Naive B cell (primary cell): ENCODE measurements at regions not wholly inside any gene's neighbourhood (a gene's known extent, or its start where the extent isn't known, plus 50 kb on each side); places are given as distances from the start of the nearest gene placed in this dataset.

ENCODE experiments used
- ATAC-seq, 2 donors: fragments of 150-1000 bp; cut with Tn5 transposase; 2 replicates each; pipeline ENCODE4 v1.10.0; 2021; ENCODE audit warnings: low read depth in 2 of 2, mild to moderate bottlenecking in 2 of 2, moderate library complexity in 2 of 2
- DNase-seq: peaks from one replicate; pipeline ENCODE4 v3.0.0; 2022
- H3K27ac Mint-ChIP-seq, 6 donors: one replicate each; pipeline ENCODE4 v1.8.0; 2020 to 2022; ENCODE audit warnings: mild to moderate bottlenecking in 6 of 6, mixed read lengths in 6 of 6, moderate library complexity in 5 of 6, inconsistent platforms in 2 of 6
- H3K27me3 Mint-ChIP-seq, 3 donors: one replicate each; pipeline ENCODE4 v1.8.0; 2021 to 2022; ENCODE audit warnings: mixed read lengths in 3 of 3, mild to moderate bottlenecking in 1 of 3
- H3K36me3 Mint-ChIP-seq, 2 donors: one replicate each; pipeline ENCODE4 v1.8.0; 2020 to 2022; ENCODE audit warnings: mixed read lengths in 2 of 2, inconsistent platforms in 1 of 2, mild to moderate bottlenecking in 1 of 2
- H3K4me1 Mint-ChIP-seq, 3 donors: one replicate each; pipeline ENCODE4 v1.8.0; 2020 to 2022; ENCODE audit warnings: mixed read lengths in 3 of 3, inconsistent platforms in 1 of 3, mild to moderate bottlenecking in 1 of 3, moderate library complexity in 1 of 3
- H3K4me3 Mint-ChIP-seq, 8 donors: one replicate each; pipeline ENCODE4 v1.8.0; 2020 to 2022; ENCODE audit warnings: mild to moderate bottlenecking in 8 of 8, mixed read lengths in 8 of 8, moderate library complexity in 8 of 8, inconsistent platforms in 2 of 8
- H3K9me3 Mint-ChIP-seq, 7 donors: one replicate each; pipeline ENCODE4 v1.8.0; 2020 to 2022; ENCODE audit warnings: mixed read lengths in 7 of 7, mild to moderate bottlenecking in 5 of 7, inconsistent platforms in 2 of 7, moderate library complexity in 1 of 7

DNA sequence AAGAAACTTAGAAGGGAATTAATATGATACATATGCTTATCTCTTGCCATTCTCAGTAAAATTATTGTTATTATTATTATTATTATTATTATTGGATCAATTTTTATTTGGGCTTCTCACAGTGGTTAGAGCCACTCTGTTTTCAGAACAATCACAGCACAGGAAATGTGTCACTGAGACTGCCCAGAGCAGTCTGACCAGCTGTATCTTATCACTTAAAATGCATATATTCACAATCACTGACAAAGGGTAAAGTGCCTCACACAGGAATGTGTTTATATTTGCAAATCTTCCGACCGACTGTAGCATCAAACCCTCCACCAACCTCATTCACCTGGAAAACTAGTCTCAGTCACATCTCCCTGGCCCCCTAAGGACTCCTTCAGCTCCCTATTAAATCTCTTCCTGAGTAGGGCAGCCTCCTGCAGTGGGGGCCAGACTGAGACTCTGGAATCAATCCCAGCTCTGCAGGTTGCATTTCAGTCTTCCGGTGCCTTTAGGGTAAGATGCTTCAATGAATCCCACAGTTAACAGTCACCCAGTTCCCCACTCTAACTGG, 738.3 kb upstream of the SLITRK5 start:
- no peaks in the 10 kb centered on the region for H3K36me3 Mint-ChIP-seq

DNA sequence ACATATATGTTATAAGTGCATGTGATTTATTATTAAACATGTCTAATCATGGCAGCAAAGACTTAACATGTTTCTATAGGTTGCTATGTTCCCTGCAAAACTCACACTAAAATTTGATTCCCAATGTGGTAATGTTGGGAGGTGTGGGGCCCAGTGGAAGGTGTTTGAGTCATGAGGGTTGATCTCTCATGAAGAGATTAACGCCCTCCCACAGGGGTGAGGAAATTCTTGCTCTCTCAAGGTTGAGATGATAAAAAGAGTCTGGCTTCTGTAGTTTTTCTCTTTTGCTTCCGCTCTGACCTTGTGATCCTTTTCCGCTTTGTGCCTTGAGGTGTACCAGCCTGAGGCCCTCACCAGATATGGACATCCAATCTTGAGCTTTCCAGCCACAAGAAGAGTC, 737.5 kb upstream of the SLITRK5 start:
- Mint-ChIP-seq H3K4me1 (no peaks in the 10 kb centered on the region), H3K27ac (no peak overlapping the region)
- ATAC-seq, result no peak

More for the DNA sequence above, 738.3 kb upstream of the SLITRK5 start:
- Mint-ChIP-seq H3K27me3 (no peaks in the 10 kb centered on the region), H3K4me1 (no peaks in the 10 kb centered on the region), H3K27ac (no peak overlapping the region), H3K9me3 (peaks cover 0 to 4% (median 0%) of the 10 kb centered on the region in 7 donors), H3K4me3 (no peak overlapping the region)
- no peak for DNase-seq
- no peak for ATAC-seq

DNA sequence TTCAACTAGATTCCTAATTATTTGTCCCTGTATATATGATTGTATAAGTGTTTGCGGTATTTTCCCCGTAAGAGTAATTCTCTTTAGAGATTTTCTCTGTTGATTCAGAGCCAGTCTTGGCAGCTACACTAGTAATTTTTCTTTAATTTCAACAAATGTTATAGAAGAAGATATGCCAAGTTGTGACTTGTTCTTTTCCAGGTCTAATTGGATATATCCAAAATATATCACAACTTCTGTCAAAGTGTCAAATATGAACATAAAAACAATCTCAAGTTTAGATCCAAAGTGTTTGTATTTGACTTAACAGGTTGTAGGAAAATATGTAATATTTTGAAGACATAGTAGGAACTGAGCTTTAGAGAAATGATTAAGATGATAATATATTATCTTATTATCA, 733.9 kb upstream of the SLITRK5 start:
- Mint-ChIP-seq H3K27ac (no peak overlapping the region), H3K4me1 (no peaks in the 10 kb centered on the region), H3K4me3 (no peak overlapping the region), H3K36me3 (no peaks in the 10 kb centered on the region), H3K27me3 (no peaks in the 10 kb centered on the region), H3K9me3 (peaks cover 0 to 4% (median 0%) of the 10 kb centered on the region in 7 donors)
- ATAC-seq (no peak), DNase-seq (no peak)

More for the DNA sequence above, 737.5 kb upstream of the SLITRK5 start:
- Mint-ChIP-seq H3K36me3 (no peaks in the 10 kb centered on the region), H3K27me3 (no peaks in the 10 kb centered on the region), H3K4me3 (no peak overlapping the region), H3K9me3 (peaks cover 0 to 4% (median 0%) of the 10 kb centered on the region in 7 donors)
- no peak for DNase-seq

DNA sequence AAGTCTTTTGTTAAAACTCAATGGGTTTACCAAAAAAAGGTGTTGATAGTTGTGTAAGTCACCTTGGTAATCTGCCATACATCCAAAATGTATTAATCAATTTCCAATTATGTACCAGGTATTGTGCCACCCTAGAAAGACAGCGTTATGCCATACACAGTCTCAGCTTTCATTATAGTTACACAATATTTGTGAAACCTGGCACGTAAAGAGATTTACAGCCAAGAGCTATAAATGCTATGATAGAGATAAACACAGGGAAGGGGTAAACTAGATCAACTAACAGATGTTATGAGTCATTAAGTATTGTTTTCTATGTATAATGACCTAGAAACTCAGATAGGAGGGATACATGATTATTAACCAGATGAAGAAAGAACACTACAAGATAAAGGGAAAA, 725.6 kb upstream of the SLITRK5 start:
- no peak for DNase-seq
- H3K36me3 Mint-ChIP-seq, result no peaks in the 10 kb centered on the region
- peaks cover 0 to 6% (median 4%) of the 10 kb centered on the region in 7 donors for H3K9me3 Mint-ChIP-seq
- H3K4me1 Mint-ChIP-seq, result no peaks in the 10 kb centered on the region
- no peak for ATAC-seq
- H3K27me3 Mint-ChIP-seq, result no peaks in the 10 kb centered on the region
- no peak overlapping the region for H3K4me3 Mint-ChIP-seq
- H3K27ac Mint-ChIP-seq, result no peak overlapping the region

DNA sequence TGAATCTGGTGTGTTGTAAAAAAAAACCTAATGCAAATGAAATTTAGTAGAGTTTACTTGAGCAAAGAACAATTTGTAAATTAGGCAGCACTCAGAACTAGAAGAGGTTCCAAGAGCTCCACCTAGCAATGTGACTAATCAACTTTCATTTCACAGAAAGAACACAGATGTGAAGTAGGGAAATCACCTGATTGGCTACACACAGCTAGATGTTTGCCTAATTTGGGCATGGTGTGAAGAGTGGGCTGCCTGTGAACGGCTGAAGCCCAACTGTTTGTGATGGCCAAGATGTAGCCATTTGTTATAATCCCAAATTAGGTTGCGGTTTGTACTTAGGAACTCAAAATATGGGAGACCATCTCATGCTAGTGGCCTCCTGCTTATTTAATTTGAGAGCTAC, 724.4 kb upstream of the SLITRK5 start:
- H3K4me3 Mint-ChIP-seq, result no peak overlapping the region
- ATAC-seq (no peak), DNase-seq (no peak)
- H3K9me3 Mint-ChIP-seq, result peaks cover 0 to 6% (median 4%) of the 10 kb centered on the region in 7 donors
- no peaks in the 10 kb centered on the region for H3K4me1 Mint-ChIP-seq
- no peaks in the 10 kb centered on the region for H3K36me3 Mint-ChIP-seq
- H3K27ac Mint-ChIP-seq, result no peak overlapping the region
- H3K27me3 Mint-ChIP-seq, result no peaks in the 10 kb centered on the region

DNA sequence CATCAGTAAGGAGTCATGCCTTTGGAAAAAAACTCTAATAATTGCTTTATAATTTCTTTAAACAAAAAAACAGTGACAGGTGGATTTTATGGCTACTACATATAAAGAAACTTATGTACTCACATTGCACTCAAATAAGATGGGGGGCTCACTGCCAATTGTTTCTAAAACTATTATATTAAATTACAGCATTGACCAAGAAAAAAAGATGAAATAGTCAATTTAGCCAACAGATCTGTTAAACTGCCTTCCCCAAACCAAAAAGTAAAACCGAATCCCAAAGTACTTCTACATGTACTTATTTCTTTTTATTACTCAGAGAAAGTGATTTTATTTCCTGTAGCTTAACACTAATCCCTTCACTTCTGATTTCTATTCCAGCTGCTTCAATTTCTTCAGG, 716.8 kb upstream of the SLITRK5 start:
- H3K4me3 Mint-ChIP-seq, result no peak overlapping the region
- no peaks in the 10 kb centered on the region for H3K27me3 Mint-ChIP-seq
- ATAC-seq (no peak), DNase-seq (no peak)
- H3K36me3 Mint-ChIP-seq, result no peaks in the 10 kb centered on the region
- H3K9me3 Mint-ChIP-seq, result peaks cover 0 to 9% (median 3%) of the 10 kb centered on the region in 7 donors
- H3K27ac Mint-ChIP-seq, result no peak overlapping the region
- H3K4me1 Mint-ChIP-seq, result no peaks in the 10 kb centered on the region

DNA sequence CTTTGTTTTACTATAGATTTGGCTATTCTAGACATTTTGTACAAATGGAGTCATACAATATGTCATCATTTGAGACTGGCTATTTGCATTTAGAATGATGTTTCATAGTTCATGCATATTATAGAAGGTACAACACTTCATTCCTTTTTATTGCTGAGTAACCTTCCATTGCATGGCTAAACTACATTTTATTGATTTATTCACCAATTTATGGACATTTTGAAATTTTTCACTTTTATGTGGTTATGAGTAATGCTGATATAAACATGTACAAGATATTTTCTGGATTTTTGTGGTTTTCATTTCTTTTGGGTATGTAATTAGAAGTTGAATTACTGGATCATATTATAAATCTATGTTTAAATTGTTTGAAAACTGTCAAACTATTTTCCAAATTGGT, 710.3 kb upstream of the SLITRK5 start:
- H3K27ac Mint-ChIP-seq, result no peak overlapping the region
- ATAC-seq, result no peak
- H3K27me3 Mint-ChIP-seq, result no peaks in the 10 kb centered on the region
- peaks cover 0 to 9% (median 4%) of the 10 kb centered on the region in 7 donors for H3K9me3 Mint-ChIP-seq
- DNase-seq, result no peak
- H3K4me1 Mint-ChIP-seq, result no peaks in the 10 kb centered on the region
- H3K4me3 Mint-ChIP-seq, result no peak overlapping the region
- H3K36me3 Mint-ChIP-seq, result no peaks in the 10 kb centered on the region

DNA sequence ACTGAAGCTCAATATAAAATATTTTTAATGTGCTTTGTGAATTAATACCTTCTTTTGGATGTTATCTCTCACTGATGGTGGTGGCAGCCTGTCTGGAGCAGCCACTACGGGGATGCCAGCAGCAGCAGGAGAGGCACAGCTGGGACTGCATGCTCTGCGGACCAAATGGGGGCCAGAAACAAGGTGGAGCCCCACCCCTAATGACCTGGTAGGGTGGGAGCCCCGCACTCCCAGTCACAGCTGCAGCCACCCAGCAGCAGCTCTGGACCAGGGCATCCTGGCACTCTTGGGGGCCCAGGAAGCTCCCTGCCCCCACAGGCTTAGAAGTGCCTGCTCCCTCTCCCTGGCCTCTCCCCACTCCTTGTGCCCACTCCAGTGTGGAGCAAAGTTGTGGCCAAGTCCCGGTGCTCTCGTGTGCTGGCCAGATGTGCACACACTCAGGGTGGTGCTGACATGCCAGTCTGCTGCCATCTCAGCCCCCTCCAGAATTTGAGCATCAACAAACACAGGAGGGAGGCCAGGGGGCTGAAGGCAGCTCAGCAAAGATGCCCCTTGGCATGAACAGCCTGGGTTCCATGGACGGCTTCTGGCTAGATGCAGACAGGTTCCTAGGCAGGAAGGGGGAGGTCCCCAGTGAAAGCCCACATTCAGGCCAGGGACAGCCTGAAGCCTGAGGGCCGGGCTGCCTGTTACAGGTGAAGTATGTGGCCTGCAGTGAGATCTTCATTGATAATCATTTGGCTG, 696.7 kb upstream of the SLITRK5 start:
- H3K27ac Mint-ChIP-seq, result no peak overlapping the region
- ATAC-seq (no peak), DNase-seq (no peak)
- H3K4me1 Mint-ChIP-seq, result no peaks in the 10 kb centered on the region
- H3K9me3 Mint-ChIP-seq, result peaks cover 0 to 4% (median 0%) of the 10 kb centered on the region in 7 donors
- H3K4me3 Mint-ChIP-seq, result no peak overlapping the region
- no peaks in the 10 kb centered on the region for H3K27me3 Mint-ChIP-seq
- H3K36me3 Mint-ChIP-seq, result no peaks in the 10 kb centered on the region

DNA sequence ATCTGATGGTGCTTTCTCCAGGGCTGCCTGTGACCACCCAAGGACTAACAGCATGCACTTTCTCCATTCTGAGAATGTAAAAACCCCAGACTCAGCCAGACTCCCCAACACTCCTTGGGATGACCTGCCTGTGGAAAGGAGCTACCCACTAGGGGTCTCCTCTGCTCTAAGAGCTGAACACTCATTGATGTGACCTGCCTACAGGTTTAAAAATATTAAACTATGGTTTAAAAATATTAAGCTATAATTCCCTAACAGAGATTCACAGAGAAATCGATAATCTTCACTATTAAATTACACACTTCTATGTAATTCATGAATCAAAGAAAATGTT, 696.2 kb upstream of the SLITRK5 start:
- no peak overlapping the region for H3K4me3 Mint-ChIP-seq
- DNase-seq (no peak), ATAC-seq (no peak)
- H3K9me3 Mint-ChIP-seq, result peaks cover 0 to 4% (median 0%) of the 10 kb centered on the region in 7 donors
- no peak overlapping the region for H3K27ac Mint-ChIP-seq
- H3K4me1 Mint-ChIP-seq, result no peaks in the 10 kb centered on the region
- H3K36me3 Mint-ChIP-seq, result no peaks in the 10 kb centered on the region
- no peaks in the 10 kb centered on the region for H3K27me3 Mint-ChIP-seq

DNA sequence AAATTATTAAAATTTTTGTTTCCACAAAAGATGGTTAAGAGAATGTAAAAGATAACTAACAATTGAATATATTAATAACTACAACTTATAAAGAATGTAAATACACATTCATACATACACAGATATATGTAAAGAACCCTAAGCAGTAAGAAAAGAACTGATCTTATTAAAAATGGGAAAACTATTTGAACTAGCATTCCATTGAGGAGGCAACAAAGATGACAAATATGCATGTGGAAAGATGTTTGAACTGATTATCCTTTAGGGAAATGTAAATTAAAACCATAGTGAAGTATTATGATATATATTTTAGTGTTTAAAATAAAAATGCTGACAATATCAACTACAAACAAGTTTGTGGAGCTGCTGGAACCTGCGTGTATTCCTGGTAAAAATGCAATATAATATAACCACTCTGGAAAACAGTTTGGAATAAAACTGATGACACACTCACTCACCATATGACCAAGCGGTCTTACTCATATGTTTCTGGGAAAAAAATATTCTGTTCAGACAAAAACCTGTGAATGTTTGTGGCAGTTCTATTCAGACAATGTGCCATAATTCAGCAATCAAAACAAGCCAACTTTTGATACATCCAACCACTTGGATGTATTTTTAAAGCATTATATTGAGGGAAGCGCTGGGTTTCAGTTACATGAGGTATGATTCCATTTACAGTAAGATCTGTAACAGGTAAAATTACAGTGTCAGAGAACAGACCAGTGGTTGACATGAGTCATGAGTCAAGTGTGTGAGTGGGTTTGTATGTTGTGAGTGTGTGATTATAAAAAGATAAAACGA, 694.4 kb upstream of the SLITRK5 start:
- Mint-ChIP-seq H3K27me3 (no peaks in the 10 kb centered on the region), H3K36me3 (no peaks in the 10 kb centered on the region), H3K4me3 (no peak overlapping the region), H3K9me3 (peaks cover 0 to 4% (median 0%) of the 10 kb centered on the region in 7 donors), H3K27ac (no peak overlapping the region), H3K4me1 (no peaks in the 10 kb centered on the region)
- no peak for ATAC-seq
- no peak for DNase-seq

DNA sequence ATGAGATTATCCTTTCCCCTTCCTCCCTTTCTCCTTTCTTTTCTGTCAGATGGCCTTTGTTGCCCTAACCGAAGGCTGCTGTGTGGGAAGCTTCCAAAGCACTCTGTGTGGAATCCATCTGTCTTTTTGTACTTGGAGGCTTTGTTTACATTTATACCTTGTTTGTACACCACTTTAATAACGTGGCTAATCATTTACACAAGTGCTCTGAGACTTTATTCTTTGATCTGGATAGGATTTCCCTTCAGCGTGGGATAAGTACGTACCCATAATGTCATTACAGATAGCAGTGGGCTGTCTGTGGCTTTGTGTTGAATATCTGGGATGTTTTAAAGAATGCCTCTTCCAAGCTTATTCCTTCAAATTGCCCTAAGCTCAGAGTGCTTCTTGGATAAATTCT, 684.7 kb upstream of the SLITRK5 start:
- H3K9me3 Mint-ChIP-seq, result peaks cover 0 to 5% (median 0%) of the 10 kb centered on the region in 7 donors

DNA sequence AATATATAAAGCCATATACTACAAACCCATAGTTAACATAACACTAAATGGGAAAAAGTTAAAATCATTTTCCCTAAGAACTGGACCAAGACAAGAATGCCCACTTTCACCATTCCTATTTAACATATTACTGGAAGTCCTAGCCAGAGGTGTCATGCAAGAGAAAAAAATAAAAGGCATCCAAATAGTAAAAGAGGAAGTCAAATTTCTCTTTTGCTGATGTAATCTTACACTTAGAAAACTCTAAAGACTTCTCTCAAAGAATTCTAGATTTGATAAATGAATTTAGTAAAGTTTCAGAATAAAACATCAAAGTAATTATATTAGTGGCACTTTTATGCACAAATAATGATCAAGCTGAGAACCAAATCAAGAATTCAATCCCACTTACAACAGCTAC, 678.9 kb upstream of the SLITRK5 start:
- H3K4me3 Mint-ChIP-seq, result no peak overlapping the region
- ATAC-seq (no peak), DNase-seq (no peak)
- H3K27ac Mint-ChIP-seq, result no peak overlapping the region
- H3K9me3 Mint-ChIP-seq, result peaks cover 0 to 11% (median 7%) of the 10 kb centered on the region in 7 donors
- H3K27me3 Mint-ChIP-seq, result no peaks in the 10 kb centered on the region
- no peaks in the 10 kb centered on the region for H3K36me3 Mint-ChIP-seq
- no peaks in the 10 kb centered on the region for H3K4me1 Mint-ChIP-seq

More for the DNA sequence above, 684.7 kb upstream of the SLITRK5 start:
- Mint-ChIP-seq H3K36me3 (no peaks in the 10 kb centered on the region), H3K27me3 (no peaks in the 10 kb centered on the region), H3K4me1 (no peaks in the 10 kb centered on the region), H3K4me3 (no peak overlapping the region), H3K27ac (no peak overlapping the region)
- no peak for DNase-seq
- no peak for ATAC-seq

DNA sequence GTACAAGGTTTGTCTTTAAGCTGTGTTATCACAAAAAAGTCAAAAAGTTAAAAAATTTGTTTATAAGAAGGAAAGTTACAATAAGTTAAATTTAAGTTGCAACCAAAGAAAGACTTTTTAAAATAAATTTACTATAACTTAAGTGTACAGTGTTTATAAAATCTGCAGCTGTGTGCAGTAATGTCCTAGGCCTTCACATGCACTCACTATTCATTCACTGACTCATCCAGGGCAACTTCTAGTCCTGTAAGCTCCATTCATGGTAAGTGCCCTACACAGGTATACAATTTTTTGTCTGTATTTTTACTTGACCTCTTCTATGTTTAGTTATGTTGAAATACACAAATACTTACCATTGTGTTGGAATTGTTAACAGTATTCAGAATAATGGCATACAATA, 667.9 kb upstream of the SLITRK5 start:
- H3K27ac Mint-ChIP-seq, result no peak overlapping the region
- no peaks in the 10 kb centered on the region for H3K36me3 Mint-ChIP-seq
- no peak overlapping the region for H3K4me3 Mint-ChIP-seq
- peaks cover 0 to 8% (median 4%) of the 10 kb centered on the region in 7 donors for H3K9me3 Mint-ChIP-seq
- no peaks in the 10 kb centered on the region for H3K27me3 Mint-ChIP-seq
- ATAC-seq (no peak), DNase-seq (no peak)
- no peaks in the 10 kb centered on the region for H3K4me1 Mint-ChIP-seq

DNA sequence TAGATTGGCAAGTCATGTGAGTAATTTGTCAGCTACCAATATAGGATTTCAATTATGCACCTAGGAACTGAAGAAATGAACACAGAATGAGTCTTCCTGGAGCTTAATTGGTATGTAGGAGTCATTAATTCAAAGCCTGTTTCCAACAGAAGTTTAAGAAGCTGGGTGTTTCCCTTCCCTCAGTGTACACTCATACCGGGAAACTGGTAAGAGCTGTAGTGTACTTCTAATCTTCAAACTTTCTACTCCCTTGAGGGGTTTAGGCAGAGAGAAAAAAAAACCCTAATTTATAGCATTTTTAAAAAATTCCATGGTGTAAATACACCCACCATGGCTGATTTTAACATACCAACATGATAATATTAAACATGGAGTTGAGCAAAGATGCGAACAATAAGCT, 665.7 kb upstream of the SLITRK5 start:
- no peaks in the 10 kb centered on the region for H3K36me3 Mint-ChIP-seq
- H3K27me3 Mint-ChIP-seq, result no peaks in the 10 kb centered on the region
- H3K4me1 Mint-ChIP-seq, result no peaks in the 10 kb centered on the region
- H3K4me3 Mint-ChIP-seq, result no peak overlapping the region
- no peak for ATAC-seq
- peaks cover 2 to 14% (median 7%) of the 10 kb centered on the region in 7 donors for H3K9me3 Mint-ChIP-seq
- no peak overlapping the region for H3K27ac Mint-ChIP-seq
- no peak for DNase-seq
